H1 (cell line): ENCODE measurements at regions not wholly inside any gene's neighbourhood (a gene's known extent, or its start where the extent isn't known, plus 50 kb on each side); places are given as distances from the start of the nearest gene placed in this dataset.

Experiments used
- CTCF ChIA-PET: fragments of 300-600 bp; sonication (Branson Sonifier 250); formaldehyde crosslinking; loops from one replicate; lab custom pipeline; 2021; ENCODE audit not compliant: partially characterized antibody; lab: Charles Lee
- POLR2A ChIA-PET: fragments of 300-600 bp; sonication (Branson Sonifier 250); formaldehyde crosslinking; loops from one replicate; lab custom pipeline; 2021; ENCODE audit warnings: inconsistent platforms; ENCODE audit not compliant: partially characterized antibody; lab: Charles Lee
- DNase-seq, 2 experiments: peaks; one replicate each; pipeline versions ENCODE4 v3.0.0 to v3.0.0-alpha.2; 2010 to 2022; ENCODE audit warnings: low spot score in 2 of 2, low read depth in 1 of 2, mixed read lengths in 1 of 2
- FAIRE-seq: peaks from 2 replicates; lab custom pipeline; 2011; peaks lifted over from hg19 to GRCh38; lab: Jason Lieb, UNC
- H2AFZ ChIP-seq: 2 replicates; pipeline ENCODE4 v1.8.1; 2012; ENCODE audit warnings: low read length, inconsistent platforms
- H2AK5ac ChIP-seq: 2 replicates; pipeline ENCODE4 v1.6.1; 2013; ENCODE audit warnings: low read depth, low read length
- H2BK120ac ChIP-seq: replicated peaks from 2 replicates; pipeline ENCODE3; 2013; ENCODE audit warnings: low read depth, low read length, inconsistent platforms
- H2BK12ac ChIP-seq: 2 replicates; pipeline ENCODE4 v1.6.1; 2013; ENCODE audit warnings: low read depth, low read length
- H2BK15ac ChIP-seq: 2 replicates; pipeline ENCODE4 v1.6.1; 2013; ENCODE audit warnings: low read length
- H2BK20ac ChIP-seq: 2 replicates; pipeline ENCODE4 v1.6.1; 2013; ENCODE audit warnings: low read length
- H2BK5ac ChIP-seq: 2 replicates; pipeline ENCODE4 v1.6.1; 2013; ENCODE audit warnings: low read depth, low read length
- H3K14ac ChIP-seq: 2 replicates; pipeline ENCODE4 v1.6.1; 2013; ENCODE audit warnings: inconsistent platforms; ENCODE audit not compliant: insufficient read length
- H3K18ac ChIP-seq: 2 replicates; pipeline ENCODE4 v1.6.1; 2013; ENCODE audit warnings: low read length; ENCODE audit errors: extremely low read depth
- H3K23ac ChIP-seq: 2 replicates; pipeline ENCODE4 v1.6.1; 2013; ENCODE audit warnings: inconsistent platforms; ENCODE audit not compliant: insufficient read length
- H3K23me2 ChIP-seq: 2 replicates; pipeline ENCODE4 v1.6.1; 2013; ENCODE audit warnings: low read depth, low read length
- H3K27ac ChIP-seq: 2 replicates; pipeline ENCODE4 v1.6.1; 2011; ENCODE audit warnings: low read depth, low read length, inconsistent platforms
- H3K27me3 ChIP-seq, 4 experiments: replicated peaks in 1 of 4; 1 replicate in 1 of 4; 2 replicates in 3 of 4; pipeline versions ENCODE4 v1.6.1 to v1.8.1; 2011 to 2013; ENCODE audit warnings: low read length in 3 of 4, mild to moderate bottlenecking in 3 of 4, inconsistent platforms in 2 of 4, mixed read lengths in 2 of 4, moderate library complexity in 1 of 4; ENCODE audit not compliant: control insufficient read depth in 3 of 4, insufficient read depth in 3 of 4; ENCODE audit errors: extremely low read depth in 1 of 4
- H3K36me3 ChIP-seq, 4 experiments: 2 replicates each; pipeline versions ENCODE4 v1.6.1 to v1.8.1; 2011 to 2013; ENCODE audit warnings: mild to moderate bottlenecking in 4 of 4, low read length in 3 of 4, moderate library complexity in 2 of 4, control low read depth in 1 of 4, inconsistent platforms in 1 of 4; ENCODE audit not compliant: insufficient read depth in 4 of 4, control insufficient read depth in 2 of 4
- H3K4ac ChIP-seq: replicated peaks from 2 replicates; pipeline ENCODE3; 2013; ENCODE audit warnings: low read length, low read depth, mixed read lengths, inconsistent platforms; ENCODE audit not compliant: insufficient read length
- H3K4me1 ChIP-seq, 4 experiments: replicated peaks in 1 of 4; 1 replicate in 1 of 4; 2 replicates in 3 of 4; pipeline versions ENCODE4 v1.6.1 to v1.8.1; 2011 to 2013; ENCODE audit warnings: low read length in 3 of 4, inconsistent platforms in 2 of 4, mixed read lengths in 1 of 4; ENCODE audit not compliant: insufficient read depth in 4 of 4, control insufficient read depth in 3 of 4
- H3K4me2 ChIP-seq, 2 experiments: 2 replicates each; pipeline versions ENCODE4 v1.6.1 to v1.8.1; 2011 to 2013; ENCODE audit warnings: low read depth in 2 of 2, low read length in 2 of 2, control low read depth in 1 of 2, inconsistent platforms in 1 of 2, mild to moderate bottlenecking in 1 of 2; ENCODE audit not compliant: insufficient read depth in 1 of 2
- H3K4me3 ChIP-seq, 4 experiments: fragments of 200-600, 300-600 bp in 1 of 4; sonication (generic), shearing (Covaris generic), sonication (Bioruptor Twin) in 1 of 4; 2 replicates each; pipeline versions ENCODE4 v1.5.1 to v1.8.1; 2011 to 2016; ENCODE audit warnings: low read length in 4 of 4, low read depth in 3 of 4, control low read depth in 2 of 4, inconsistent platforms in 2 of 4, mild to moderate bottlenecking in 2 of 4, mixed read lengths in 1 of 4, moderate library complexity in 1 of 4; ENCODE audit not compliant: insufficient read depth in 2 of 4; ENCODE audit errors: extremely low read depth in 1 of 4
- H3K56ac ChIP-seq: replicated peaks from 2 replicates; pipeline ENCODE3; 2013; ENCODE audit warnings: low read depth, mild to moderate bottlenecking, mixed read lengths, low read length, inconsistent platforms; ENCODE audit not compliant: insufficient read length
- H3K79me1 ChIP-seq: 2 replicates; pipeline ENCODE4 v1.6.1; 2013; ENCODE audit warnings: low read depth, low read length, control low read depth
- H3K79me2 ChIP-seq, 2 experiments: 2 replicates each; pipeline versions ENCODE4 v1.6.1 to v1.8.1; 2012 to 2013; ENCODE audit warnings: low read length in 2 of 2, mild to moderate bottlenecking in 2 of 2, inconsistent platforms in 1 of 2; ENCODE audit not compliant: insufficient read depth in 2 of 2, control insufficient read depth in 1 of 2
- H3K9ac ChIP-seq, 4 experiments: replicated peaks in 1 of 4; 1 replicate in 1 of 4; 2 replicates in 3 of 4; pipeline versions ENCODE4 v1.6.1 to v1.8.1; 2011 to 2013; ENCODE audit warnings: low read depth in 3 of 4, low read length in 3 of 4, control low read depth in 2 of 4, mild to moderate bottlenecking in 2 of 4, moderate library complexity in 2 of 4, inconsistent platforms in 1 of 4; ENCODE audit errors: extremely low read depth in 1 of 4
- H3K9me3 ChIP-seq, 2 experiments: 2 replicates each; pipeline versions ENCODE4 v1.6.1 to v1.8.1; 2012 to 2013; ENCODE audit warnings: mild to moderate bottlenecking in 2 of 2, moderate library complexity in 2 of 2, control low read depth in 1 of 2, inconsistent platforms in 1 of 2, low read depth in 1 of 2, low read length in 1 of 2, mixed read lengths in 1 of 2; ENCODE audit not compliant: insufficient read depth in 2 of 2
- H4K20me1 ChIP-seq, 2 experiments: replicated peaks in 1 of 2; 2 replicates each; pipeline versions ENCODE3 to v1.8.1; 2011 to 2013; ENCODE audit warnings: inconsistent platforms in 2 of 2, low read length in 2 of 2, mild to moderate bottlenecking in 1 of 2; ENCODE audit not compliant: insufficient read depth in 2 of 2, control insufficient read depth in 1 of 2
- H4K5ac ChIP-seq: 2 replicates; pipeline ENCODE4 v1.6.1; 2013; ENCODE audit warnings: low read length, low read depth, mixed read lengths, inconsistent platforms; ENCODE audit not compliant: insufficient read length
- H4K8ac ChIP-seq: 2 replicates; pipeline ENCODE4 v1.8.0; 2013; ENCODE audit warnings: mild to moderate bottlenecking, moderate library complexity, low read length, inconsistent platforms; ENCODE audit not compliant: insufficient read depth; ENCODE audit errors: extremely low read depth
- H4K91ac ChIP-seq: replicated peaks from 2 replicates; pipeline ENCODE3; 2013; ENCODE audit warnings: low read length, mixed read lengths, inconsistent platforms; ENCODE audit not compliant: insufficient read length
- BACH1 ChIP-seq: IDR thresholded peaks from 2 replicates; pipeline ENCODE4 v1.6.1; 2012; ENCODE audit warnings: low read length, improper control_type of control experiment
- CHD1 ChIP-seq: IDR thresholded peaks from 2 replicates; pipeline ENCODE4 v1.6.1; 2012; ENCODE audit warnings: low read depth, low read length, improper control_type of control experiment
- CREB1 ChIP-seq: IDR thresholded peaks from 2 replicates; pipeline ENCODE4 v1.6.1; 2012; ENCODE audit warnings: inconsistent platforms
- MAX ChIP-seq: IDR thresholded peaks from 2 replicates; pipeline ENCODE4 v1.6.1; 2012; ENCODE audit warnings: inconsistent platforms
- POLR2A ChIP-seq, 2 experiments: IDR thresholded peaks; 1 replicate in 1 of 2; 2 replicates in 1 of 2; pipeline ENCODE4 v1.6.1; 2011; ENCODE audit warnings: low read depth in 2 of 2, low read length in 2 of 2, mild to moderate bottlenecking in 2 of 2; ENCODE audit errors: control extremely low read depth in 1 of 2
- POU5F1 ChIP-seq: IDR thresholded peaks from 2 replicates; pipeline ENCODE4 v1.6.1; 2011; ENCODE audit warnings: low read depth, mild to moderate bottlenecking, low read length, moderate library complexity
- RAD21 ChIP-seq, 2 experiments: IDR thresholded peaks in 1 of 2; conservative IDR thresholded peaks in 1 of 2; 2 replicates each; pipeline ENCODE4 v1.6.1; 2011; ENCODE audit warnings: low read depth in 2 of 2, low read length in 2 of 2, improper control_type of control experiment in 1 of 2, inconsistent platforms in 1 of 2, mild to moderate bottlenecking in 1 of 2, moderate library complexity in 1 of 2
- RBBP5 ChIP-seq: IDR thresholded peaks from 2 replicates; pipeline ENCODE4 v1.7.1; 2012; ENCODE audit warnings: low read depth, mild to moderate bottlenecking, inconsistent platforms, low read length, moderate library complexity, borderline replicate concordance
- SIN3A ChIP-seq, 2 experiments: IDR thresholded peaks in 1 of 2; conservative IDR thresholded peaks in 1 of 2; 2 replicates each; pipeline ENCODE4 v1.6.1; 2011 to 2012; ENCODE audit warnings: low read length in 2 of 2, improper control_type of control experiment in 1 of 2, low read depth in 1 of 2, mild to moderate bottlenecking in 1 of 2
- SIX5 ChIP-seq: IDR thresholded peaks from 2 replicates; pipeline ENCODE4 v1.6.1; 2011; ENCODE audit warnings: mild to moderate bottlenecking, low read depth, low read length
- TBP ChIP-seq: IDR thresholded peaks from 2 replicates; pipeline ENCODE4 v1.6.1; 2011; ENCODE audit warnings: low read depth, low read length, improper control_type of control experiment
- USF2 ChIP-seq: IDR thresholded peaks from 2 replicates; pipeline ENCODE4 v1.6.1; 2011; ENCODE audit warnings: low read length, improper control_type of control experiment
- WGBS, 2 experiments: shearing (Covaris generic) in 1 of 2; methylation state at CpG; one replicate each; pipeline versions ENCODE4 v1.1.6 to v1.1.7; 2013 to 2015; ENCODE audit warnings: low lambda C conversion rate in 2 of 2, mixed read lengths in 2 of 2, inconsistent platforms in 1 of 2, low coverage in 1 of 2, missing lambda C conversion rate in 1 of 2; ENCODE audit not compliant: insufficient replicate concordance in 2 of 2, insufficient coverage in 1 of 2, insufficient read length in 1 of 2; ENCODE audit errors: extremely low coverage in 1 of 2, missing lambda C conversion rate in 1 of 2; 5-methylcytosine and 5-hydroxymethylcytosine counted together

DNA sequence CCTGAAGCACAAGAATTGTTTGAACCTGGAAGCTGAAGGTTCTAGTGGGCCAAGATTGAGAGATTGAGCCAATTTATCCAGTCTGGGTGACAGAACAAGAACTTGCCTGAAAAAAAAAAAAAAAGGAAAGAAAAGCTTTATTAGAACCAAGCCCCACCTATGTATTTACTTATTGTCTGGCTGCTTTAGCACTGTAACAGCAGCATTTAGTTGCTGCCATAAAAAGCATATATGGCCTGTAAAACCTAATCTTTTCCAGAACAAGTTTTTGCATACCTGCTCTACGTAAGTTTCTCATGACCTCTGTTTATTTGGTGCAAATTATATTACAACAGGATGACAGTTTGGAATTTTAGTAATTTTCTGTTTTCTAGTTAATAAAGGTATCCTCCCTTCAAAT is 1565.6 kb upstream of the LRRTM1 start:
- Histone ChIP-seq H3K23ac (no peak overlapping the region), H3K79me2 (no peaks in the 10 kb centered on the region), H3K9me3 (no peaks in the 10 kb centered on the region), H2AFZ (no peak overlapping the region), H4K20me1 (no peaks in the 10 kb centered on the region), H3K4me2 (no peak overlapping the region), H2BK120ac (no peak overlapping the region), H3K4me3 (no peak overlapping the region), H3K27ac (no peak overlapping the region), H3K14ac (no peak overlapping the region), H3K9ac (no peak overlapping the region), H2BK20ac (no peak overlapping the region), H2AK5ac (no peak overlapping the region), H3K56ac (no peak overlapping the region), H4K8ac (no peak overlapping the region), H3K36me3 (no peaks in the 10 kb centered on the region), H4K5ac (no peak overlapping the region), H2BK12ac (no peak overlapping the region), H3K27me3 (no peaks in the 10 kb centered on the region), H4K91ac (no peak overlapping the region), H2BK5ac (no peak overlapping the region), H3K23me2 (no peaks in the 10 kb centered on the region), H2BK15ac (no peak overlapping the region), H3K4ac (no peak overlapping the region), H3K18ac (no peak overlapping the region), H3K4me1 (no peaks in the 10 kb centered on the region), H3K79me1 (no peaks in the 10 kb centered on the region)
- WGBS, 2 experiments: 95% methylated on average over 1 of the region's 1 CpG; no CpG with 5 or more reads in 1 of the 2 experiments
- TF ChIP-seq TBP (no peak), CHD1 (no peak), POLR2A (IDR thresholded peaks at IDR 0.05; ENCODE audit: control extremely low read depth in 1 of 2, low read depth in 2 of 2, low read length in 2 of 2) (no peak), CREB1 (no peak), SIX5 (no peak), RBBP5 (no peak), SIN3A (conservative IDR thresholded peaks at IDR 0.05 in 1 of 2, IDR thresholded peaks at IDR 0.05 in 1 of 2; ENCODE audit: low read depth in 1 of 2, low read length in 2 of 2) (no peak), USF2 (no peak), BACH1 (no peak), POU5F1 (no peak), RAD21 (IDR thresholded peaks at IDR 0.05 in 1 of 2, conservative IDR thresholded peaks at IDR 0.05 in 1 of 2; ENCODE audit: low read depth in 2 of 2, low read length in 2 of 2) (no peak), MAX (no peak)
- DNase-seq: no peak
- POLR2A ChIA-PET: no interaction called here
- CTCF ChIA-PET: interaction anchor here (1.1 kb wide), 2 partner anchors 11 to 228 kb away, joined by 3 read pairs; no protein-coding TSS in a partner anchor
- FAIRE-seq: no peak
